Gastroesophageal sphincter (tissue), 4 donors: ENCODE measurements at regions not wholly inside any gene's neighbourhood (a gene's known extent, or its start where the extent isn't known, plus 50 kb on each side); places are given as distances from the start of the nearest gene placed in this dataset.

ENCODE experiments used
- ATAC-seq: fragments of 150-250 bp; one replicate; pipeline ENCODE4 v1.9.1; 2016; ENCODE audit warnings: mild to moderate bottlenecking, moderate library complexity
- H3K27ac ChIP-seq, 4 donors: fragments of 200-600 bp; sonication (generic) in 3 of 4; 1 replicate in 3 of 4; 2 replicates in 1 of 4; pipeline ENCODE4 v1.5.1; 2016 to 2019
- H3K27me3 ChIP-seq: fragments of 200-600 bp; sonication (generic); one replicate; pipeline ENCODE4 v1.5.1; 2019
- H3K36me3 ChIP-seq, 2 donors: fragments of 200-600 bp; sonication (generic); one replicate each; pipeline ENCODE4 v1.5.1; 2019; ENCODE audit warnings: control low read depth in 1 of 2
- H3K4me1 ChIP-seq, 3 donors: fragments of 200-600 bp; sonication (generic); 1 replicate in 2 of 3; 2 replicates in 1 of 3; pipeline ENCODE4 v1.5.1; 2016 to 2019; ENCODE audit warnings: control low read depth in 2 of 3
- H3K4me3 ChIP-seq, 2 donors: fragments of 200-600 bp; sonication (generic); one replicate each; pipeline ENCODE4 v1.5.1; 2019; ENCODE audit warnings: mild to moderate bottlenecking in 1 of 2, moderate library complexity in 1 of 2
- H3K9me3 ChIP-seq, 3 donors: fragments of 200-600 bp; sonication (generic); one replicate each; pipeline ENCODE4 v1.5.1; 2017 to 2019; ENCODE audit warnings: control low read depth in 2 of 3
- CTCF ChIP-seq, 4 experiments: fragments of 200-600 bp in 2 of 4; fragments of 450-650 bp in 2 of 4; sonication (generic) in 1 of 4; IDR thresholded peaks; one replicate each; pipeline ENCODE4 v1.5.1; 2017 to 2019; ENCODE audit warnings: antibody characterized with exemption in 4 of 4, mild to moderate bottlenecking in 2 of 4, moderate library complexity in 2 of 4
- EP300 ChIP-seq: sonication (generic); formaldehyde crosslinking; IDR thresholded peaks from one replicate; pipeline ENCODE4 v1.6.1; 2017; ENCODE audit warnings: antibody characterized with exemption, mild to moderate bottlenecking
- POLR2A ChIP-seq, 2 donors: fragments of 450-650 bp; IDR thresholded peaks; one replicate each; pipeline ENCODE4 v1.6.1; 2017; ENCODE audit warnings: antibody characterized with exemption in 2 of 2, mild to moderate bottlenecking in 2 of 2, moderate library complexity in 1 of 2
- POLR2AphosphoS5 ChIP-seq: sonication (generic); formaldehyde crosslinking; IDR thresholded peaks from one replicate; pipeline ENCODE4 v1.6.1; 2017; ENCODE audit warnings: antibody characterized with exemption
- WGBS, 2 donors: methylation state at CpG; one replicate each; pipeline ENCODE4 v1.1.5; 2018; ENCODE audit warnings: low coverage in 1 of 2; 5-methylcytosine and 5-hydroxymethylcytosine counted together

GRCh38 chr13:55560331-55560730 lies 1580.4 kb upstream of the PRR20A start:
- Histone ChIP-seq H3K9me3 (no peaks in the 10 kb centered on the region), H3K4me1 (no peaks in the 10 kb centered on the region), H3K4me3 (no peak overlapping the region), H3K27ac (no peak overlapping the region), H3K36me3 (no peaks in the 10 kb centered on the region), H3K27me3 (no peaks in the 10 kb centered on the region)
- TF ChIP-seq EP300 = no peak
- no peak for TF ChIP-seq POLR2A (IDR thresholded peaks at IDR 0.05)
- TF ChIP-seq POLR2AphosphoS5 = no peak
- TF ChIP-seq CTCF (IDR thresholded peaks at IDR 0.05) = no peak
- ATAC-seq = no peak

DNA sequence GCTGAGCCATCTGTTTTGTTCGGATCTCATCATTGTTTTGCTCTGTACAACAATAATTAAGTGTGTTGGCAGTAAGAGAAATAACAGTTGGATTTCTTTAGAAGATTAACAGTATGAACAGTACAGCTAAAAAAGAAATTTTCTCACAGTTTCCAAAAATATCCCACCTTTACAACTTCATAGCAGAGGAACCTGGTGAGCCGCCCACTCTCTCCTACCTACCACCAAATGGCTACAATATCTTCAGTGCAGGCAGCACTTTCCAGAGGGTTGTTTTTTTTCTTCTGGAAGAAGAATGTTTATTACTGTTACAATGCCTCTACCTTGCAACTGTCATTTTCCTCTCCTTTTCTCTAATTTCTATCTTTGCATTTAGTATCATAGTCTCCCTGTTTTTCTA lies 1577.5 kb upstream of the PRR20A start:
- no peak overlapping the region for H3K27ac ChIP-seq
- H3K4me3 ChIP-seq = no peak overlapping the region
- no peaks in the 10 kb centered on the region for H3K27me3 ChIP-seq
- H3K4me1 ChIP-seq = no peaks in the 10 kb centered on the region
- H3K36me3 ChIP-seq = no peaks in the 10 kb centered on the region
- ATAC-seq = no peak
- 47 to 79% methylated on average over 2 of the region's 2 CpGs for WGBS, 2 donors
- H3K9me3 ChIP-seq = no peaks in the 10 kb centered on the region
- TF ChIP-seq EP300 = no peak
- TF ChIP-seq POLR2AphosphoS5 = no peak
- TF ChIP-seq CTCF (IDR thresholded peaks at IDR 0.05) = no peak
- TF ChIP-seq POLR2A (IDR thresholded peaks at IDR 0.05) = no peak

DNA sequence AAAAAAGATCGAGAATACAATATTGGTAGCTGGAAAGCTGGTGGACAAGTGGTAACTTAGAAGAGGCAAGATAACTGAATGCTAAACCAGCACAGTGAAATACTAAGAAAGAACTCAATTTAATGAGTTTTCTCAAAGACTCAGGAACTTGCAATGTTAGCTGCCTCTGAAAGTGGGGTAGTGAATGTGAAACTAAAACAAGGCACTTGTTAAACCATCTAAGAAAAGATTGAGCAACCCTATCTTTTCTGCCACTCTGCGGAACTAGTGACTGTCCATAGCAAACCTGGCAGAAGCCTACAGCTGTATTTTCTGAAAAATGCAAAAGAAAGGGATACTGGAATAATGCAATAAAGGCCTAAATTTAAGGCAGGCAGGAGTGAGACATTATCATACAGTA lies 1574.4 kb upstream of the PRR20A start:
- H3K4me1 ChIP-seq = no peaks in the 10 kb centered on the region
- TF ChIP-seq CTCF (IDR thresholded peaks at IDR 0.05) = no peak
- no peak for TF ChIP-seq POLR2A (IDR thresholded peaks at IDR 0.05)
- TF ChIP-seq EP300 = no peak
- TF ChIP-seq POLR2AphosphoS5 = no peak
- H3K4me3 ChIP-seq = no peak overlapping the region
- no peaks in the 10 kb centered on the region for H3K9me3 ChIP-seq
- H3K27ac ChIP-seq = no peak overlapping the region
- H3K36me3 ChIP-seq = no peaks in the 10 kb centered on the region
- ATAC-seq = no peak
- WGBS, 2 donors = 95 to 100% methylated on average over 2 of the region's 2 CpGs
- no peaks in the 10 kb centered on the region for H3K27me3 ChIP-seq

- H3K9me3 ChIP-seq = no peaks in the 10 kb centered on the region
- TF ChIP-seq CTCF (IDR thresholded peaks at IDR 0.05) = no peak
- H3K27ac ChIP-seq = no peak overlapping the region
- WGBS, 2 donors = 47 to 67% methylated on average over 2 to 3 of the region's 3 CpGs
- no peak for ATAC-seq
- H3K36me3 ChIP-seq = no peaks in the 10 kb centered on the region
- H3K4me1 ChIP-seq = no peaks in the 10 kb centered on the region
- H3K27me3 ChIP-seq = no peaks in the 10 kb centered on the region
- no peak overlapping the region for H3K4me3 ChIP-seq
These were observed 1573.9 kb upstream of the PRR20A start for GRCh38 chr13:55566779-55567178.

- TF ChIP-seq EP300 (no peak), POLR2A (IDR thresholded peaks at IDR 0.05) (no peak), CTCF (IDR thresholded peaks at IDR 0.05) (no peak), POLR2AphosphoS5 (no peak)
- Histone ChIP-seq H3K4me3 (no peak overlapping the region), H3K36me3 (no peaks in the 10 kb centered on the region), H3K9me3 (no peaks in the 10 kb centered on the region), H3K27me3 (no peaks in the 10 kb centered on the region), H3K4me1 (no peaks in the 10 kb centered on the region), H3K27ac (no peak overlapping the region)
- no peak for ATAC-seq
- WGBS, 2 donors = 74 to 79% methylated on average over 5 of the region's 5 CpGs
These were observed 1572.7 kb upstream of the PRR20A start for GRCh38 chr13:55567721-55568625.
